ENCODE measurements at regions not wholly inside any gene's neighbourhood (a gene's known extent, or its start where the extent isn't known, plus 50 kb on each side); places are given as distances from the start of the nearest gene placed in this dataset.

GRCh38 chr7:32410545-32410944, 79.6 kb downstream of the LSM5 start:
- TF ChIP-seq CTCF (IDR thresholded peaks at IDR 0.05; ENCODE audit: borderline replicate concordance, extremely low read depth, low read length, poor library complexity, severe bottlenecking) (no peak), EZH2 (IDR thresholded peaks at IDR 0.05; ENCODE audit: borderline replicate concordance, low read depth, low read length, severe bottlenecking) (no peak)

Data from DND-41 (cell line).